ENCODE measurements at regions not wholly inside any gene's neighbourhood (a gene's known extent, or its start where the extent isn't known, plus 50 kb on each side); places are given as distances from the start of the nearest gene placed in this dataset.
"Not testable (repeated sequence)": the region's sequence is repeated elsewhere in the genome, so short reads cannot be mapped to it uniquely, and the experiment has no call there.

DNA sequence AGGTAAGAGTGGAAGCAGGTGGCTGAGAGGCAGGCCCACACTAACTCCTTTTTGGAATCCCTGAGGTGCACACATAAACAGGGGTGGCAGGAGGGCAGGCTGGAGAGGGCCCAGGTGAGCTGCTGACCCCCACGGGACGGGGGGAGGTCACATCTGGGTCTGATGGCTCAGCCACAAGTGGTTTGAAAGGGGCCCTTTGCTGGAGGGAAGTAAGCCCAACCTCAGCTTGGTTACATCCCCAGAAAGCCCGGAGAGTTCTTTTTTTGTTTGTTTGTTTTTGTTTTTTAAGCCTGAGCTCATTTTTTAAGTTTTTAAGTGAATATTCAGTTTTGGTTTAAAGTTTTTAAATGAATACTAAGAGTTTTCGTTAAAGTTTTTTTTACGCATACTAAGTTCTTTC is 72.8 kb upstream of the CUX1 start:
- Histone ChIP-seq H3K27ac (ENCODE audit: low read depth, low read length) (0 out of 2 replicates have a peak overlapping the region, but pooled peaks have one; percentile 10), H3K36me3 (ENCODE audit: control insufficient read depth, insufficient read depth, low read length) (no peaks in the 10 kb centered on the region), H3K9ac (ENCODE audit: low read length) (no peak overlapping the region), H3K4me3 (ENCODE audit: low read depth, low read length) (0 out of 2 replicates have a peak overlapping the region, but pooled peaks have one; percentile 72), H3K27me3 (ENCODE audit: control insufficient read depth, insufficient read depth, low read length) (no peaks in the 10 kb centered on the region), H3K9me3 (ENCODE audit: control insufficient read depth, insufficient read depth, low read depth, low read length) (no peaks in the 10 kb centered on the region), H3K4me1 (ENCODE audit: control insufficient read depth, insufficient read depth, low read length) (peaks cover 24% of the 10 kb centered on the region)

DNA sequence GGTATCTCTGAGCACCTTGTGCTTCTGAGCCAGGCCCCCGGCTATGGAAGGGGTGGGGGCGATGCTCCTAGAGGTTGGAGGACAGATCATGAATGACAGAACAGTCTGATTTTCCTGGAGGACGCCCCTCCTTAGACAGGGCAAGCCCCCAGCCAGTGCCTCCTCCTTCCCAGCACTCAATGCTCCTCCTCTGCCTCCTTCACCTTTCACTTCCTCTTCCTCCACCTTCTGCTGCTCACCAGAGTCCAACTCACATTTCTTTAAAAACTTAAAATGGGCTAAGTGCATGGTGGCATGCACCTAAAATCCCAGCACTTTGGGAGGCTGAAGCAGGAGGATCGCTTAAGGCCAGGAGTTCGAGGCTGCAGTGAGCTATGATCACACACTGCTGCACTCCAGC is 71.1 kb upstream of the CUX1 start:
- Histone ChIP-seq H3K9ac (ENCODE audit: low read length) (no peak overlapping the region), H3K4me3 (ENCODE audit: low read depth, low read length) (no peak overlapping the region), H3K27ac (ENCODE audit: low read depth, low read length) (no peak overlapping the region), H3K4me1 (ENCODE audit: control insufficient read depth, insufficient read depth, low read length) (peaks cover 17% of the 10 kb centered on the region), H3K9me3 (ENCODE audit: control insufficient read depth, insufficient read depth, low read depth, low read length) (no peaks in the 10 kb centered on the region), H3K27me3 (ENCODE audit: control insufficient read depth, insufficient read depth, low read length) (no peaks in the 10 kb centered on the region), H3K36me3 (ENCODE audit: control insufficient read depth, insufficient read depth, low read length) (no peaks in the 10 kb centered on the region)

GRCh38 chr7:101747053-101747878 is 70.2 kb upstream of the CUX1 start:
- Histone ChIP-seq H3K4me3 (ENCODE audit: low read depth, low read length) (no peak overlapping the region), H3K27me3 (ENCODE audit: control insufficient read depth, insufficient read depth, low read length) (no peaks in the 10 kb centered on the region), H3K9me3 (ENCODE audit: control insufficient read depth, insufficient read depth, low read depth, low read length) (no peaks in the 10 kb centered on the region), H3K36me3 (ENCODE audit: control insufficient read depth, insufficient read depth, low read length) (no peaks in the 10 kb centered on the region), H3K4me1 (ENCODE audit: control insufficient read depth, insufficient read depth, low read length) (peaks cover 17% of the 10 kb centered on the region), H3K9ac (ENCODE audit: low read length) (no peak overlapping the region), H3K27ac (ENCODE audit: low read depth, low read length) (no peak overlapping the region)

GRCh38 chr7:101747879-101748345 is 69.5 kb upstream of the CUX1 start:
- no peaks in the 10 kb centered on the region for H3K27me3 ChIP-seq (ENCODE audit: control insufficient read depth, insufficient read depth, low read length)
- peaks cover 17% of the 10 kb centered on the region for H3K4me1 ChIP-seq (ENCODE audit: control insufficient read depth, insufficient read depth, low read length)
- H3K27ac ChIP-seq (ENCODE audit: low read depth, low read length), result no peak overlapping the region
- no peaks in the 10 kb centered on the region for H3K36me3 ChIP-seq (ENCODE audit: control insufficient read depth, insufficient read depth, low read length)
- no peak overlapping the region for H3K9ac ChIP-seq (ENCODE audit: low read length)
- H3K4me3 ChIP-seq (ENCODE audit: low read depth, low read length), result no peak overlapping the region
- no peaks in the 10 kb centered on the region for H3K9me3 ChIP-seq (ENCODE audit: control insufficient read depth, insufficient read depth, low read depth, low read length)

DNA sequence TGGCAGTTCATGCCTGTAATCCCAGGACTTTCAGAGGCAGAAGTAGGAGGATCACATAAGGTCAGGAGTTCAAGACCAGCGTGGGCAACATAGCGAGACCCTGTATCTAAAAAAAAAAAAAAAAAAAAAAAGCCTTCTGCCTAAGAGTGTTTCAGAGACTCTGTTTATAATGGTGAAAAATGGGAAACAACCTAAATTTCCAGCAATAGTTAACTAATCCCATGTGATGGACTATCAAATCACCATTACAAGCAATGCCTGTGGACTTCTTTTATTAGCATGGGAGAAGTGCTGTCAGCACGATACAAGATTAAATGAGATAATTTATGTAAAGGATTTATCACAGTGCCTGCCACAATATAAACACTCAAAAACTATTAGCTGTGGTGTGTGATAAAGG is 67.5 kb upstream of the CUX1 start:
- H3K4me1 ChIP-seq (ENCODE audit: control insufficient read depth, insufficient read depth, low read length), result peaks cover 7% of the 10 kb centered on the region; the same call in 1 of the 2 replicates
- no peaks in the 10 kb centered on the region for H3K9me3 ChIP-seq (ENCODE audit: control insufficient read depth, insufficient read depth, low read depth, low read length)
- no peaks in the 10 kb centered on the region for H3K27me3 ChIP-seq (ENCODE audit: control insufficient read depth, insufficient read depth, low read length)
- H3K27ac ChIP-seq (ENCODE audit: low read depth, low read length), result no peak overlapping the region
- no peaks in the 10 kb centered on the region for H3K36me3 ChIP-seq (ENCODE audit: control insufficient read depth, insufficient read depth, low read length)
- H3K4me3 ChIP-seq (ENCODE audit: low read depth, low read length), result no peak overlapping the region
- no peak overlapping the region for H3K9ac ChIP-seq (ENCODE audit: low read length)

DNA sequence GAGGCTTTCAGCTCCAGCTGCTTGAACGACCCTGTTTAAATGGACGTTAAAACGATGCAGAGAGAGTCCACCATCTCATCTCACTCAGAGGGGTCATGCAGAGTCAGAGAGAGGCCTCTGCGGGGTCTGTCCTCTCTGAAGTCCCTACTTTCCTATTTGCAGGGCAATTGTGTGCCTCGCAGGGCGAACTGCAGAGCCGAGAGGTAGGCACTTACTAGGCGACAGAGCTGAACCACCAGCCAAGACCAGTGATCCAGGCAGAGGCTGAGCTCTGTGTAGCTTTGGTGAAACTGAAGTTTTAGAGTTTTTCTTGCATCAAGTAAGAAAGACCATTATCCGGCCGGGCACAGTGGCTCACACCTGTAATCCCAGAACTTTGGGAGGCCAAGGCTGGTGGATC is 64.1 kb upstream of the CUX1 start:
- Histone ChIP-seq H3K36me3 (ENCODE audit: control insufficient read depth, insufficient read depth, low read length) (no peaks in the 10 kb centered on the region), H3K27ac (ENCODE audit: low read depth, low read length) (no peak overlapping the region)

DNA sequence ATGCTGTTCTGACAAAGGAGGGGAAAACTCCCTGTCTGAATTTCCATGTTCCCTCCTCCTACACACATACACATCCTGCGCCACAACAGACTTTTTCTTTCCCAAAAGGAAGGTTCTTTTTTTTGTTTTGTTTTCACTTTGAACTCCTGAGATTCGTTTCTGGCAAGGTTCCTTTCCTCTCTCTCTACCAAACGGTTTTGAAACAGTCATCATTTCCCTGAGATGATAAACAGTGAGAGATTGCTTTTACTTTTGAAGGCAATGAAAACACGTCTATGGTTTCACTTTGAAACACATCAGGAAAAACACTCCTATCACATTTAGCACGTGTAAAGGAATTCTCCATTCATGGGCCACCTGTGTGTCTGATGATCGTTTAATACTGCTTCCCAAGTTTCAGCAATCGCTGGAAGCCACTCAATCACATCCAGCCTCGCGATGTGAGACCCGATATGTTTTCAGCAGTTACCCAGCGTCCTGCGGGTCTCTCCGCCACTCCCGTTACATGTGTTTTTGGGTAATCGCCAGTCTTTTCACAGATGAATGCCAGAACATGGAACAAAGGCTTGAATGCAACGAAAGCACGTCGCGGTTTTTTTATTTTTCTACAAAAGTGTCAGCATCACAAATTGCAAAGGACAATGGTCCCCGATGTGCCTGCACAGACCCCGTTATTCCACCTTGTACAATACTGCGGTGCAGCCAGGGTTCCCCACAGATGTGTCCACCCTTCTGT is 62.8 kb upstream of the CUX1 start:
- Histone ChIP-seq H3K9me3 (ENCODE audit: control insufficient read depth, insufficient read depth, low read depth, low read length) (no peaks in the 10 kb centered on the region), H3K36me3 (ENCODE audit: control insufficient read depth, insufficient read depth, low read length) (no peaks in the 10 kb centered on the region), H3K27me3 (ENCODE audit: control insufficient read depth, insufficient read depth, low read length) (no peaks in the 10 kb centered on the region), H3K27ac (ENCODE audit: low read depth, low read length) (no peak overlapping the region), H3K9ac (ENCODE audit: low read length) (no peak overlapping the region), H3K4me3 (ENCODE audit: low read depth, low read length) (no peak overlapping the region), H3K4me1 (ENCODE audit: control insufficient read depth, insufficient read depth, low read length) (no peaks in the 10 kb centered on the region)

More for the DNA sequence above, 64.1 kb upstream of the CUX1 start:
- Histone ChIP-seq H3K27me3 (ENCODE audit: control insufficient read depth, insufficient read depth, low read length) (no peaks in the 10 kb centered on the region), H3K4me3 (ENCODE audit: low read depth, low read length) (no peak overlapping the region), H3K9ac (ENCODE audit: low read length) (no peak overlapping the region), H3K4me1 (ENCODE audit: control insufficient read depth, insufficient read depth, low read length) (no peaks in the 10 kb centered on the region), H3K9me3 (ENCODE audit: control insufficient read depth, insufficient read depth, low read depth, low read length) (no peaks in the 10 kb centered on the region)

- no peaks in the 10 kb centered on the region for H3K9me3 ChIP-seq (ENCODE audit: control insufficient read depth, insufficient read depth, low read depth, low read length)
- no peak overlapping the region for H3K27ac ChIP-seq (ENCODE audit: low read depth, low read length)
- H3K9ac ChIP-seq (ENCODE audit: low read length), result no peak overlapping the region
- no peaks in the 10 kb centered on the region for H3K4me1 ChIP-seq (ENCODE audit: control insufficient read depth, insufficient read depth, low read length)
- H3K27me3 ChIP-seq (ENCODE audit: control insufficient read depth, insufficient read depth, low read length), result no peaks in the 10 kb centered on the region
- no peaks in the 10 kb centered on the region for H3K36me3 ChIP-seq (ENCODE audit: control insufficient read depth, insufficient read depth, low read length)
- no peak overlapping the region for H3K4me3 ChIP-seq (ENCODE audit: low read depth, low read length)
Observed at GRCh38 chr7:101757879-101758278, 59.5 kb upstream of the CUX1 start.

DNA sequence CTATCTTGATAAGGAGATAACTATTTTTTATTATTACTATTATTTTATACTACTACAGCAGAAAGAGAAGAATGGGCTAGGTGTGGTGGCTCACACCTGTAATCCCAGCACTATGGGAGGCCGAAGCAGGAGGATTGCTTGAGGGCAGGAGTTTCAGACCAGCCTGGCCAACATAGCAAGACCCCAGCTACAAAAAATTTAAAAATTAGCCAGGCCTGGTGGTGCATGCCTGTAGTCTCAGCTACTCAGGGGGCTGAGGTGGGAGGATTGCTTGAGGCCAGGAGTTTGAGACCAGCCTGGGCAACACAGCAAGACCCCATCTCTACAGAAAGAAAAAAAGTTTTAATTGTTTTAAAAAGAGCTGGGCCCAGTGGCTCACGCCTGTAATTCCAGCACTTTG is 58.9 kb upstream of the CUX1 start:
- not testable (repeated sequence) for H3K4me3 ChIP-seq (ENCODE audit: low read depth, low read length); H3K36me3 ChIP-seq (ENCODE audit: control insufficient read depth, insufficient read depth, low read length); H3K9ac ChIP-seq (ENCODE audit: low read length); H3K9me3 ChIP-seq (ENCODE audit: control insufficient read depth, insufficient read depth, low read depth, low read length); H3K27me3 ChIP-seq (ENCODE audit: control insufficient read depth, insufficient read depth, low read length); H3K27ac ChIP-seq (ENCODE audit: low read depth, low read length); H3K4me1 ChIP-seq (ENCODE audit: control insufficient read depth, insufficient read depth, low read length)

DNA sequence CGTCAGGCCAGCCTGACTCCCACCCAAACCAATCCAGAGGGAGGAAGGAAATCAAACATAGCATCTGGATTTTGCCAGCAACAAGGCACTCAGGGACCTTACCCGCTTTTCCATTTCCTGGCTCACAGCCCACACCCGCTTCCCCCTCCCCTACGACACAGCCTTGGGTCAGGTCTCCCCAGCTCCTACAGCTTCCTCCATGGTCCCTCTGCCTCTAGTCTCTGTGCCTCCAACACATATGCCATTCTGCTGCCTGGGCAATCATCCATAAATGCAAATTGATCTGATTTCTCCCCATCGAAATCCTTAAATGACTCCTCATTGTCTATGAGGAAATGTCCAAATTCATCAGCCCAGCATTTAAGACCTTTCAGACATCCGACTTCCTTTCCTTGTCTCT is 53.2 kb upstream of the CUX1 start:
- H3K9ac ChIP-seq (ENCODE audit: low read length), result no peak overlapping the region
- H3K4me1 ChIP-seq (ENCODE audit: control insufficient read depth, insufficient read depth, low read length), result no peaks in the 10 kb centered on the region; the same call in 1 of the 2 replicates

DNA sequence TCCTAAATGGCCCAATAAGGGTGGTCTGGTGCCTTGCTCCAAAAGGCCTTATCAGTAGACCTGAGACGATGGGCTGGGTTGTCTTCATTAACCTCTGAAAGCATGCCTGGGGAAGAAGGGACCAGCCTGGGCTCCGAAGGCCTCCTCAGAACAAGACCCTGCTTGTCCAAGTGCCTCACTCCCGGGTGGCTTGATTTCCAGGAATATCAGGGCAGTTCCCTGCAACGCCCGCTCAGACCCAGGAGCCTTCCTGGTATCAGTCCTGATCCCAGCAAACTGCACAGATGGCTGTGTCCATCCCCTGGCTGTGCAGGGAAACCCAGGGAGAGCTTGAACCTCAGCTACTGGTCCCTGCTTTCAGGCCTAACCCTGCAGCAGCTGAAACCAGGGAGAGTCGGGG is 49.9 kb upstream of the CUX1 start:
- H3K9me3 ChIP-seq (ENCODE audit: control insufficient read depth, insufficient read depth, low read depth, low read length), result no peaks in the 10 kb centered on the region
- H3K27ac ChIP-seq (ENCODE audit: low read depth, low read length), result no peak overlapping the region
- no peaks in the 10 kb centered on the region for H3K27me3 ChIP-seq (ENCODE audit: control insufficient read depth, insufficient read depth, low read length)
- H3K4me3 ChIP-seq (ENCODE audit: low read depth, low read length), result no peak overlapping the region
- H3K36me3 ChIP-seq (ENCODE audit: control insufficient read depth, insufficient read depth, low read length), result no peaks in the 10 kb centered on the region
- H3K4me1 ChIP-seq (ENCODE audit: control insufficient read depth, insufficient read depth, low read length), result no peaks in the 10 kb centered on the region; the same call in 1 of the 2 replicates
- no peak overlapping the region for H3K9ac ChIP-seq (ENCODE audit: low read length)

More for the DNA sequence above, 53.2 kb upstream of the CUX1 start:
- Histone ChIP-seq H3K9me3 (ENCODE audit: control insufficient read depth, insufficient read depth, low read depth, low read length) (no peaks in the 10 kb centered on the region), H3K4me3 (ENCODE audit: low read depth, low read length) (no peak overlapping the region), H3K27me3 (ENCODE audit: control insufficient read depth, insufficient read depth, low read length) (no peaks in the 10 kb centered on the region), H3K36me3 (ENCODE audit: control insufficient read depth, insufficient read depth, low read length) (no peaks in the 10 kb centered on the region), H3K27ac (ENCODE audit: low read depth, low read length) (no peak overlapping the region)

Data from HUES6 (cell line).